HepG2 (cell line): ENCODE measurements at regions not wholly inside any gene's neighbourhood (a gene's known extent, or its start where the extent isn't known, plus 50 kb on each side); places are given as distances from the start of the nearest gene placed in this dataset.

ENCODE experiments used
- ATAC-seq: fragments of 200-7000 bp; cut with Tn5 transposase; 3 replicates; pipeline ENCODE4 v1.9.1; 2020; ENCODE audit warnings: mild to moderate bottlenecking, moderate library complexity
- BruUV-seq: library from RNA; stranded (reverse); fragments of 400-500 nt; replicated peaks from 2 replicates; lab custom pipeline; 2021; lab: Mats Ljungman, UMichigan
- CTCF ChIA-PET: fragments of 300-600 bp; formaldehyde crosslinking; extraction: SDS; loops from one replicate; lab custom pipeline; 2021; ENCODE audit warnings: low total read pairs, inconsistent platforms, low intra/inter-chr PET ratio; lab: Yijun Ruan, JAX
- POLR2A ChIA-PET: fragments of 350-600 bp; sonication (Branson Sonifier 250); formaldehyde crosslinking; loops from one replicate; lab custom pipeline; 2020; ENCODE audit warnings: antibody characterized with exemption, inconsistent platforms; lab: Yijun Ruan, JAX
- DNase-seq: peaks from one replicate; pipeline ENCODE4 v3.0.0-alpha.2; 2015; ENCODE audit warnings: low spot score
- FAIRE-seq: peaks from 3 replicates; lab custom pipeline; 2011; peaks lifted over from hg19 to GRCh38; lab: Jason Lieb, UNC
- H2AFZ ChIP-seq: one replicate; pipeline ENCODE4 v1.6.1; 2011; ENCODE audit warnings: low read length, inconsistent platforms
- H3K27ac ChIP-seq: fragments of 300-600 bp; 3 replicates; pipeline ENCODE4 v1.8.0; 2011; ENCODE audit warnings: mixed run types, mild to moderate bottlenecking, mixed read lengths, low read length, inconsistent platforms; ENCODE audit not compliant: insufficient read depth; ENCODE audit errors: extremely low read length
- H3K27me3 ChIP-seq, 2 experiments: fragments of 200-600 bp in 1 of 2; 2 replicates in 1 of 2; 3 replicates in 1 of 2; pipeline versions ENCODE4 v1.6.0 to v1.8.0; 2011; ENCODE audit warnings: low read length in 2 of 2, mild to moderate bottlenecking in 2 of 2, moderate library complexity in 2 of 2, inconsistent platforms in 1 of 2; ENCODE audit not compliant: insufficient read depth in 2 of 2, control insufficient read depth in 1 of 2
- H3K36me3 ChIP-seq, 2 experiments: fragments of 200-600 bp in 1 of 2; replicated peaks in 1 of 2; 2 replicates in 1 of 2; 3 replicates in 1 of 2; pipeline versions ENCODE4 v1.5.1 to v1.8.0; 2011; ENCODE audit warnings: low read length in 2 of 2, inconsistent platforms in 1 of 2; ENCODE audit not compliant: insufficient read depth in 2 of 2, control insufficient read depth in 1 of 2
- H3K4me1 ChIP-seq: 2 replicates; pipeline ENCODE4 v1.5.1; 2012; ENCODE audit warnings: low read length, inconsistent platforms; ENCODE audit not compliant: insufficient read depth
- H3K4me2 ChIP-seq: 2 replicates; pipeline ENCODE4 v1.6.0; 2011; ENCODE audit warnings: low read depth, low read length, inconsistent platforms
- H3K4me3 ChIP-seq, 3 experiments: fragments of 200-600 bp in 1 of 3; sonication (generic), shearing (Covaris generic) in 1 of 3; replicated peaks in 1 of 3; 2 replicates each; pipeline ENCODE4 v1.5.1; 2011 to 2016; ENCODE audit warnings: low read length in 3 of 3, inconsistent platforms in 2 of 3, low read depth in 2 of 3, mild to moderate bottlenecking in 2 of 3, control low read depth in 1 of 3, mixed read lengths in 1 of 3; ENCODE audit not compliant: insufficient read depth in 1 of 3
- H3K79me2 ChIP-seq: one replicate; pipeline ENCODE4 v1.6.1; 2011; ENCODE audit warnings: low read length, inconsistent platforms; ENCODE audit not compliant: insufficient read depth
- H3K9ac ChIP-seq: 2 replicates; pipeline ENCODE4 v1.6.0; 2011; ENCODE audit warnings: mild to moderate bottlenecking, low read depth, low read length, inconsistent platforms; ENCODE audit not compliant: insufficient read depth
- H3K9me3 ChIP-seq: 2 replicates; pipeline ENCODE4 v1.5.1; 2012; ENCODE audit warnings: mild to moderate bottlenecking, low read length
- H4K20me1 ChIP-seq: 2 replicates; pipeline ENCODE4 v1.6.0; 2011; ENCODE audit warnings: inconsistent platforms, mild to moderate bottlenecking, low read length, moderate library complexity; ENCODE audit not compliant: insufficient read depth
- CBFB ChIP-seq: sonication (generic); formaldehyde crosslinking; IDR thresholded peaks from 2 replicates; pipeline ENCODE4 v1.4.0; 2020; ENCODE audit warnings: missing genetic modification reagents
- FOSL2 ChIP-seq: sonication (generic); formaldehyde crosslinking; IDR thresholded peaks from 2 replicates; pipeline ENCODE4 v1.4.0; 2020; ENCODE audit warnings: missing genetic modification reagents
- GLI4 ChIP-seq: sonication (generic); formaldehyde crosslinking; IDR thresholded peaks from 2 replicates; pipeline ENCODE4 v1.5.1; 2020; ENCODE audit warnings: missing genetic modification reagents, mild to moderate bottlenecking, moderate library complexity, borderline replicate concordance
- THAP11 ChIP-seq: IDR thresholded peaks from 2 replicates; pipeline ENCODE4 v1.6.1; 2016; ENCODE audit warnings: missing biosample characterization, missing genetic modification reagents
- ZNF33A ChIP-seq: sonication (generic); formaldehyde crosslinking; IDR thresholded peaks from 2 replicates; pipeline ENCODE4 v1.5.1; 2020; ENCODE audit warnings: missing genetic modification reagents, mild to moderate bottlenecking, moderate library complexity, borderline replicate concordance
- ZNF670 ChIP-seq: sonication (generic); formaldehyde crosslinking; IDR thresholded peaks from 2 replicates; pipeline ENCODE4 v1.8.0; 2022; ENCODE audit warnings: mild to moderate bottlenecking, missing genetic modification reagents, borderline replicate concordance
- ZNF776 ChIP-seq: sonication (generic); formaldehyde crosslinking; IDR thresholded peaks from 2 replicates; pipeline ENCODE4 v1.4.0; 2020; ENCODE audit warnings: mild to moderate bottlenecking, missing genetic modification reagents
- ZSCAN22 ChIP-seq: sonication (generic); formaldehyde crosslinking; IDR thresholded peaks from 2 replicates; pipeline ENCODE4 v1.4.0; 2020; ENCODE audit warnings: mild to moderate bottlenecking, missing genetic modification reagents
- WGBS: methylation state at CpG from one replicate; pipeline ENCODE4 v1.1.6; 2017; ENCODE audit warnings: low lambda C conversion rate; 5-methylcytosine and 5-hydroxymethylcytosine counted together
- in situ Hi-C: cut with HindIII; loops from 2 replicates; pipeline ENCODE4 v1.10.0; 2017; ENCODE audit warnings: low pct_unique_long_range_greater_than_20kb; ENCODE audit not compliant: extremely low pct_ligation_motif_present
- intact Hi-C: fragments of 100-400 bp; cut with micrococcal nuclease; formaldehyde crosslinking; loops from one replicate; pipeline ENCODE4 v1.10.0; 2022; ENCODE audit not compliant: unreplicated experiment
- TF ChIP-seq, protein P1 (sequence below): sonication (generic); formaldehyde crosslinking; IDR thresholded peaks from 2 replicates; pipeline ENCODE4 v1.4.0; 2020; ENCODE audit warnings: mild to moderate bottlenecking, missing genetic modification reagents
- TF ChIP-seq, protein P2 (sequence below): sonication (generic); formaldehyde crosslinking; IDR thresholded peaks from 2 replicates; pipeline ENCODE4 v1.5.0; 2020; ENCODE audit warnings: missing genetic modification reagents, mild to moderate bottlenecking, borderline replicate concordance

DNA sequence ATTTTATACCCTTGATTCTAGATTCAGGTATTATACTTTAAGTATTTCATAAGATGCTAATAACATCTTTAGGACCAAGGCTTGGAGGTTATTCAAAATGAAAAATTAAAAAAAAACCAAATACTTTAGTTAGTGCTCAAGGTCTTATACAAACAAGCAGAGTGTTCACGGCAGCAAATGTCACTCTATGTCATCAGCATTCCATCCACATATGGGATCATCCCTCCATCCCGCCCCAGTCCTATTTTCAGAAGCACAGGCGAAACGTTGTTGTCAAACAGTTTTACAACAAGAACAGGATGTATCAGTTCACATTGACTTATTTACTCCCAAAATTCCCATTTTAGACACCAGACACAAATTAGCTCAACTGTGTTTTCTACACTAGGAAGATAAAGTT is 83.7 kb downstream of the DSEL start (continued):
- no peak for TF ChIP-seq ZNF670 (CRISPR knock-in tag)
- TF ChIP-seq GLI4 (CRISPR knock-in tag), result no peak
- TF ChIP-seq, all 625 proteins: peak for 0

GRCh38 chr18:67428805-67429204 is 87.7 kb downstream of the DSEL start:
- no peaks in the 10 kb centered on the region for H3K36me3 ChIP-seq
- H3K27me3 ChIP-seq, result no peaks in the 10 kb centered on the region
- no peak overlapping the region for H3K4me2 ChIP-seq
- no peak overlapping the region for H3K9ac ChIP-seq
- no peaks in the 10 kb centered on the region for H4K20me1 ChIP-seq
- CTCF ChIA-PET, result no interaction called here
- H2AFZ ChIP-seq, result no peak overlapping the region
- in situ Hi-C loops (no loop called here), intact Hi-C loops (no loop called here)
- no peaks in the 10 kb centered on the region for H3K79me2 ChIP-seq
- H3K27ac ChIP-seq, result no peak overlapping the region
- POLR2A ChIA-PET, result no interaction called here
- no peak for TF ChIP-seq CBFB (CRISPR knock-in tag)
- TF ChIP-seq ZNF776 (CRISPR knock-in tag), result no peak
- TF ChIP-seq FOSL2 (CRISPR knock-in tag), result no peak
- TF ChIP-seq THAP11 (CRISPR knock-in tag), result no peak
- TF ChIP-seq, protein P1, sequence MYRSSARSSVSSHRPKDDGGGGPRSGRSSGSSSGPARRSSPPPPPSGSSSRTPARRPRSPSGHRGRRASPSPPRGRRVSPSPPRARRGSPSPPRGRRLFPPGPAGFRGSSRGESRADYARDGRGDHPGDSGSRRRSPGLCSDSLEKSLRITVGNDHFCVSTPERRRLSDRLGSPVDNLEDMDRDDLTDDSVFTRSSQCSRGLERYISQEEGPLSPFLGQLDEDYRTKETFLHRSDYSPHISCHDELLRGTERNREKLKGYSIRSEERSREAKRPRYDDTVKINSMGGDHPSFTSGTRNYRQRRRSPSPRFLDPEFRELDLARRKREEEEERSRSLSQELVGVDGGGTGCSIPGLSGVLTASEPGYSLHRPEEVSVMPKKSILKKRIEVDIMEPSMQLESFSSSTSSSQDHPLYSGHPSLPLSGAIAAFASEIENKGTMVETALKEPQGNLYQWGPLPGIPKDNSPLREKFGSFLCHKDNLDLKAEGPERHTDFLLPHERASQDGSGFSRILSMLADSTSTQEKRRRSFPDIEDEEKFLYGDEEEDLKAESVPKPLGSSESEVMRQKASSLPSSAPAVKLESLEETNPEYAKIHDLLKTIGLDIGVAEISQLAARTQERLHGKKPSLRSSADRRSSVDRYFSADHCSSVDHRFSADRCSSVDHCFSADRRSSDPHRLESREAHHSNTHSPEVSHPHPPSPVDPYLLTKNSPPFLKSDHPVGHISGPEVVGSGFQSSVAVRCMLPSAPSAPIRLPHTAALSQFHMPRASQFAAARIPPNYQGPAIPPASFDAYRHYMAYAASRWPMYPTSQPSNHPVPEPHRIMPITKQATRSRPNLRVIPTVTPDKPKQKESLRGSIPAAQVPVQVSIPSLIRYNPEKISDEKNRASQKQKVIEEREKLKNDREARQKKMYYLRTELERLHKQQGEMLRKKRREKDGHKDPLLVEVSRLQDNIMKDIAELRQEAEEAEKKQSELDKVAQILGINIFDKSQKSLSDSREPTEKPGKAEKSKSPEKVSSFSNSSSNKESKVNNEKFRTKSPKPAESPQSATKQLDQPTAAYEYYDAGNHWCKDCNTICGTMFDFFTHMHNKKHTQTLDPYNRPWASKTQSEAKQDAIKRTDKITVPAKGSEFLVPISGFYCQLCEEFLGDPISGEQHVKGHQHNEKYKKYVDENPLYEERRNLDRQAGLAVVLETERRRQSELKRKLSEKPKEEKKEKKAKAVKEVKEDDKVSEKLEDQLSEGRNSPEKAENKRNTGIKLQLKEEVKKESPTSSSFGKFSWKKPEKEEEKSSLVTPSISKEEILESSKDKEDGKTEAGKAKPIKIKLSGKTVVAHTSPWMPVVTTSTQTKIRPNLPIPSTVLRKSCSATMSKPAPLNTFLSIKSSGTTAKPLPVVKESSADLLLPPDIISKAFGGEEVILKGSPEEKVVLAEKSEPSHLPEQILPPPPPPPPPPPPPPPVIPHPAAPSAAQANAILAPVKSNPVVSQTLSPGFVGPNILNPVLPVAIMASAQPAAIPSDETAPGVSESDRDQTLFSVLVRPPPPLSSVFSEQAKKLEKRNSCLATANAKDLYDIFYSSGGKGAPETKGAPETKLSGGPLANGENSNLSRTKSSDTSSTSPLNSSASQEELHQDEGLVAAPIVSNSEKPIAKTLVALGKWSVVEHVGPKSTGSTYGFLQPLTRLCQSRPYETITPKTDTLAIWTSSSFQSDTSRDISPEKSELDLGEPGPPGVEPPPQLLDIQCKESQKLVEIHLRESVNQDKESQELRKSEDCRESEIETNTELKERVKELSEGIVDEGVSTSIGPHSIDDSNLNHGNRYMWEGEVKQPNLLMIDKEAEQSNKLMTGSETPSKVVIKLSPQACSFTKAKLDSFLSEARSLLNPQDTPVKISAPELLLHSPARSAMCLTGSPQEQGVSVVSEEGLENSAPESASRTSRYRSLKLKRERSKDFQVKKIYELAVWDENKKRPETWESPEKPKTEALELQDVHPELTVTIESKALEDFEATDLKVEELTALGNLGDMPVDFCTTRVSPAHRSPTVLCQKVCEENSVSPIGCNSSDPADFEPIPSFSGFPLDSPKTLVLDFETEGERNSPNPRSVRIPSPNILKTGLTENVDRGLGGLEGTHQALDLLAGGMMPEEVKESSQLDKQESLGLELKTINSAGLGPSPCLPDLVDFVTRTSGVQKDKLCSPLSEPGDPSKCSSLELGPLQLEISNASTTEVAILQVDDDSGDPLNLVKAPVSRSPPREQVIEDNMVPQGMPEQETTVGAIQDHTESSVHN, result no peak
- TF ChIP-seq, protein P2, sequence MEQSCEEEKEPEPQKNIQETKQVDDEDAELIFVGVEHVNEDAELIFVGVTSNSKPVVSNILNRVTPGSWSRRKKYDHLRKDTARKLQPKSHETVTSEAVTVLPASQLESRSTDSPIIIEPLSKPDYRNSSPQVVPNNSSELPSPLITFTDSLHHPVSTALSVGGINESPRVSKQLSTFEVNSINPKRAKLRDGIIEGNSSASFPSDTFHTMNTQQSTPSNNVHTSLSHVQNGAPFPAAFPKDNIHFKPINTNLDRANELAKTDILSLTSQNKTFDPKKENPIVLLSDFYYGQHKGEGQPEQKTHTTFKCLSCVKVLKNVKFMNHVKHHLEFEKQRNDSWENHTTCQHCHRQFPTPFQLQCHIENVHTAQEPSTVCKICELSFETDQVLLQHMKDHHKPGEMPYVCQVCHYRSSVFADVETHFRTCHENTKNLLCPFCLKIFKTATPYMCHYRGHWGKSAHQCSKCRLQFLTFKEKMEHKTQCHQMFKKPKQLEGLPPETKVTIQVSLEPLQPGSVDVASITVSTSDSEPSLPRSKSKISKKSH, result no peak
- TF ChIP-seq ZSCAN22 (CRISPR knock-in tag), result no peak
- TF ChIP-seq ZNF33A (CRISPR knock-in tag), result no peak
- no peaks in the 10 kb centered on the region for H3K4me1 ChIP-seq
- FAIRE-seq, result no peak
- ATAC-seq, result no peak
- no peak for DNase-seq
- no peaks in the 10 kb centered on the region for H3K9me3 ChIP-seq
- H3K4me3 ChIP-seq, result no peak overlapping the region
- WGBS, result 4% methylated on average over 2 of the region's 2 CpGs
- no TSS peak for BruUV-seq
